ENCODE measurements at regions not wholly inside any gene's neighbourhood (a gene's known extent, or its start where the extent isn't known, plus 50 kb on each side); places are given as distances from the start of the nearest gene placed in this dataset.
A peak's percentile ranks its signal among the peaks of the same experiment; 100 is the strongest.

- in situ Hi-C loops (cut with HindIII; ENCODE audit: low sequenced_read_pairs): no loop called here
- no peak for DNase-seq (ENCODE audit: low read depth)
Measured at GRCh38 chr11:27841023-27841422, 140.8 kb upstream of the BDNF start.

GRCh38 chr11:27839226-27839913 is 139.1 kb upstream of the BDNF start:
- DNase-seq (ENCODE audit: low read depth): peak; percentile 23
- TF ChIP-seq CTCF (IDR thresholded peaks at IDR 0.05; ENCODE audit: low read depth, low read length, missing control alignments): peak; percentile 21
- in situ Hi-C loops (cut with HindIII; ENCODE audit: low sequenced_read_pairs): no loop called here
- H3K4me3 ChIP-seq (ENCODE audit: low read depth, low read length): no peak overlapping the region

More at GRCh38 chr11:27841023-27841422, 140.8 kb upstream of the BDNF start:
- no peak overlapping the region for H3K4me3 ChIP-seq (ENCODE audit: low read depth, low read length)
- no peak for TF ChIP-seq CTCF (IDR thresholded peaks at IDR 0.05; ENCODE audit: low read depth, low read length, missing control alignments)

- no peak for TF ChIP-seq CTCF (IDR thresholded peaks at IDR 0.05; ENCODE audit: low read depth, low read length, missing control alignments)
- in situ Hi-C loops (cut with HindIII; ENCODE audit: low sequenced_read_pairs): no loop called here
- no peak overlapping the region for H3K4me3 ChIP-seq (ENCODE audit: low read depth, low read length)
- DNase-seq (ENCODE audit: low read depth): no peak
Measured at GRCh38 chr11:27838674-27839073, 138.4 kb upstream of the BDNF start.

DNA sequence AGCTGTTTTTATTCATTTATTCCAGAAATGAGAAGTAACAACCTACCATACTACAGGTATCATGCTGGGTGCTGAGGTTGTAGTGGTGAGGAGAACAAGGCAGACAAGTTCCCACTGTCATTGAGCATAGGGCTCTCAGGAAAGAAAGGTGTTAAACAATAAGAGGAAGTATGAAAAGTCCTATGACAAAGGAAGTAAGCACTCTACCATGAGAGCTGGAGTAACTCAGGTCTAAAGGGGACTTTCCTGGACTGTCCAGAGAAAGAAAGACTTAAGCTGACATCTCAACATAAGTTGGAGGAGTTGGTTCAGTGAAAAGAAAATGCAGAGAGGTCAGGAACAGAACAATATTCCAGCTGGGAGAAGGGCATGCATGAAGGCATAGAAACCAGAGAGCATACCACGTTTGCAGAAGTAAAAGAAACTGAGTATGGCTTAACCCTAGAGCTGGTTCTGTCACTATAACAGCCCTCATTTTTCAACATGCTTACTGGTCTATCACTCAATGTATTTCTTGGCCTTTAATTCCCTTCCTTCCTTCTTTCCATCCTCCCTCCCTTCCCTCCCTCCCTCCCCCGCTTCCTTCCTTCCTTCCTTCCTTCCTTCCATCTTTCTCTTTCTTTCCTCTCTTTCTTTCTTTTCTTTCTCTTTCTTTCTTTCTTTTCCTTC is 137.8 kb upstream of the BDNF start:
- H3K4me3 ChIP-seq (ENCODE audit: low read depth, low read length): no peak overlapping the region
- TF ChIP-seq CTCF (IDR thresholded peaks at IDR 0.05; ENCODE audit: low read depth, low read length, missing control alignments): no peak
- in situ Hi-C loops (cut with HindIII; ENCODE audit: low sequenced_read_pairs): no loop called here
- no peak for DNase-seq (ENCODE audit: low read depth)

GRCh38 chr11:27830206-27830605 is 130.0 kb upstream of the BDNF start:
- no peak for TF ChIP-seq CTCF (IDR thresholded peaks at IDR 0.05; ENCODE audit: low read depth, low read length, missing control alignments)
- no peak for DNase-seq (ENCODE audit: low read depth)
- in situ Hi-C loops (cut with HindIII; ENCODE audit: low sequenced_read_pairs): no loop called here
- H3K4me3 ChIP-seq (ENCODE audit: low read depth, low read length): no peak overlapping the region

DNA sequence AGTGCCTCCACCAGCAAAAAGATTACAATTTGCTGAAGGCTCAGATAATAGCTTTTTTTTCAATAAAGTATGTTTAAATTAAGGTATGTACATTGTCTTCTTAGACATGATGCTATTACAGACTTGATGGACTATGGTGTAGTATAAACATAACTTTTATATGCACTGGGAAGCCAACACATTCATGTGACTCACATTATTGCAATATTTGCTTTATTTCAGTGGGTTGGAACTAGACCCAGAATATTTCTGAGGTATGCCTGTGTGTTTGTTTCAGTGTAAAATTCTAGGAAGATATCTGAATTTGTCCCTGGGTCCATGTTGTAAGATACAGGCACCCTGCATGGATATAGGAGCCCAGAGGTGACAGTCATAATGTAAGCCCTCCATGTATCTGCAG is 120.0 kb upstream of the BDNF start:
- no peak for DNase-seq (ENCODE audit: low read depth)
- no peak for TF ChIP-seq CTCF (IDR thresholded peaks at IDR 0.05; ENCODE audit: low read depth, low read length, missing control alignments)
- no peak overlapping the region for H3K4me3 ChIP-seq (ENCODE audit: low read depth, low read length)
- in situ Hi-C loops (cut with HindIII; ENCODE audit: low sequenced_read_pairs): no loop called here
